ENCODE measurements at regions not wholly inside any gene's neighbourhood (a gene's known extent, or its start where the extent isn't known, plus 50 kb on each side); places are given as distances from the start of the nearest gene placed in this dataset.

DNA sequence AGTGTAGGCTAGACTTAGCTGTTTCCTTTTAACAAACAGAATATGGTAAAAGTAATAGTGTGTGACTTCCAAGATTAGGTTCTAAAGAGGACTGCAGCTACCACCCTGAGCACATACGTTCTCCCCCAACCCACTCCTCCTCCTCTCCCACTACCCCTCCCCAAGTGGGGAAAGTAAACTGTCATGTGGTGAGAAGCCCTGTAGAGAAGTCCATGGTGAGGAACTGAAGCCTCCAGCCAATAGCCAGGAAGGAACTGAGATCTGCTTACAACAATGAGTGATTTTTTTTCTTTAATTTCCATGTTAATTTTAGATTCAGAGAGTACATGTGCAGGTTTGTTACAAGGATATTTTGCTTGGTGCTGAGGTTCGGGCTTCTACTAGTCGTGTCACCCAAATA, 57.0 kb upstream of the EGLN3 start:
- peak in 1 of 3 donors; percentile 10 for DNase-seq

DNA sequence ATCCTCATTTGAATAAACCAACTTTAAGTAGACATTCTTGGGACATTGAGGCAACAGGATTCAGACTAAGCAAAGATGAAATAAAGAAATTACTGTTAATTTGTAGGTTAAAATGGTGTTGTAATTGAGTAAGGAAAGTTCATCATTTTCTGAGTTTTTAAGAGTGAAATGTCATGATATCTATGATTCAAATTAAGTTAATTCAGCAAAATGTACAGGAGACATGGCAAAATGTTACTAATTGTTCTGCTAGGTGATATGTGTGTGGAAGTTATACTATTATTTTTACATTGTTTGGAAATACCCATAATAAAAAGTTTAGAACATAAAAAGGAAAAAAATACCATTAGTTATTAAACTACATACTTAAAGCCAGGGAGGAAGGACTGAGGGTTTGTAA, 55.0 kb upstream of the EGLN3 start:
- DNase-seq, result no peak

- no peak for DNase-seq
These were observed 54.0 kb upstream of the EGLN3 start for GRCh38 chr14:34004881-34005280.

- no peak for DNase-seq
These were observed 52.8 kb upstream of the EGLN3 start for GRCh38 chr14:34003691-34004090.

- DNase-seq, result no peak
These were observed 52.3 kb upstream of the EGLN3 start for GRCh38 chr14:34003082-34003668.

Measured in suppressor macrophage treated with lipopolysaccharide for 1 hour (primary cell).